B cell (primary cell): ENCODE measurements at regions not wholly inside any gene's neighbourhood (a gene's known extent, or its start where the extent isn't known, plus 50 kb on each side); places are given as distances from the start of the nearest gene placed in this dataset.

Experiments
- ATAC-seq: fragments of 200-7000 bp; cut with Tn5 transposase; one replicate; pipeline ENCODE4 v1.10.0; 2021; ENCODE audit warnings: low read depth, mild to moderate bottlenecking, moderate number of reproducible peaks, moderate library complexity
- CTCF ChIA-PET: fragments of 350-600 bp; sonication (Branson Sonifier 250); formaldehyde crosslinking; loops from one replicate; lab custom pipeline; 2021; ENCODE audit warnings: antibody characterized with exemption, inconsistent platforms; lab: Charles Lee
- POLR2A ChIA-PET: fragments of 350-600 bp; sonication (Branson Sonifier 250); formaldehyde crosslinking; loops from one replicate; lab custom pipeline; 2021; ENCODE audit warnings: antibody characterized with exemption; lab: Charles Lee
- DNase-seq: peaks from one replicate; pipeline ENCODE4 v3.0.0; 2013
- H2AFZ ChIP-seq: 2 replicates; pipeline ENCODE4 v1.6.1; 2012; ENCODE audit warnings: mild to moderate bottlenecking, low read depth, low read length; ENCODE audit not compliant: insufficient read depth, poor library complexity, severe bottlenecking
- H3K27ac ChIP-seq, 2 donors: 1 replicate in 1 of 2; 2 replicates in 1 of 2; pipeline ENCODE4 v1.5.1; 2012 to 2013; ENCODE audit warnings: low read length in 2 of 2, mild to moderate bottlenecking in 2 of 2, moderate library complexity in 1 of 2
- H3K27me3 ChIP-seq, 4 experiments: fragments of 200-600 bp in 1 of 4; sonication (generic) in 1 of 4; replicated peaks in 1 of 4; 1 replicate in 2 of 4; 2 replicates in 2 of 4; pipeline versions ENCODE4 v1.6.1 to v1.7.0; 2013 to 2016; ENCODE audit warnings: low read length in 3 of 4, mild to moderate bottlenecking in 2 of 4, mixed read lengths in 1 of 4, moderate library complexity in 1 of 4; ENCODE audit not compliant: insufficient read depth in 4 of 4, control insufficient read depth in 3 of 4; ENCODE audit errors: control extremely low read depth in 1 of 4
- H3K36me3 ChIP-seq, 2 experiments: replicated peaks in 1 of 2; 1 replicate in 1 of 2; 2 replicates in 1 of 2; pipeline versions ENCODE4 v1.6.1 to v1.7.1; 2013; ENCODE audit warnings: low read length in 1 of 2; ENCODE audit not compliant: insufficient read depth in 2 of 2, control insufficient read depth in 1 of 2; ENCODE audit errors: control extremely low read depth in 1 of 2, extremely low read depth in 1 of 2
- H3K4me1 ChIP-seq, 2 donors: fragments of 200-600 bp in 1 of 2; sonication (generic) in 1 of 2; 1 replicate in 1 of 2; 2 replicates in 1 of 2; pipeline versions ENCODE4 v1.5.1 to v1.6.1; 2013 to 2017; ENCODE audit warnings: low read length in 2 of 2; ENCODE audit not compliant: control insufficient read depth in 2 of 2, insufficient read depth in 2 of 2
- H3K4me2 ChIP-seq: replicated peaks from 2 replicates; pipeline ENCODE3; 2012; ENCODE audit warnings: mild to moderate bottlenecking, low read depth, low read length; ENCODE audit not compliant: poor library complexity, severe bottlenecking
- H3K4me3 ChIP-seq, 5 experiments: fragments of 200-600 bp in 1 of 5; sonication (generic) in 1 of 5; 1 replicate in 3 of 5; 2 replicates in 2 of 5; pipeline versions ENCODE4 v1.5.1 to v1.7.0; 2011 to 2016; ENCODE audit warnings: low read length in 4 of 5, mild to moderate bottlenecking in 4 of 5, low read depth in 2 of 5, control low read depth in 1 of 5, moderate library complexity in 1 of 5; ENCODE audit not compliant: insufficient read depth in 1 of 5; ENCODE audit errors: control extremely low read depth in 1 of 5, extremely low read depth in 1 of 5
- H3K79me2 ChIP-seq: fragments of 200-600 bp; sonication (generic); one replicate; pipeline ENCODE4 v1.6.0; 2016; ENCODE audit warnings: low read length; ENCODE audit not compliant: control insufficient read depth, insufficient read depth
- H3K9ac ChIP-seq: fragments of 200-600 bp; sonication (generic); 2 replicates; pipeline ENCODE4 v1.6.1; 2017; ENCODE audit warnings: mild to moderate bottlenecking, low read length, moderate library complexity
- H3K9me3 ChIP-seq, 3 donors: one replicate each; pipeline versions ENCODE4 v1.6.1 to v1.7.1; 2013; ENCODE audit warnings: low read length in 2 of 3; ENCODE audit not compliant: control insufficient read depth in 2 of 3, insufficient read depth in 1 of 3; ENCODE audit errors: control extremely low read depth in 1 of 3
- H4K20me1 ChIP-seq: 2 replicates; pipeline ENCODE4 v1.6.0; 2012; ENCODE audit warnings: mild to moderate bottlenecking, low read length; ENCODE audit not compliant: insufficient read depth, control insufficient read depth, poor library complexity, severe bottlenecking
- H3K27ac Mint-ChIP-seq: one replicate; pipeline ENCODE4 v1.8.0; 2021; ENCODE audit warnings: mixed read lengths
- H3K27me3 Mint-ChIP-seq: one replicate; pipeline ENCODE4 v1.8.0; 2021; ENCODE audit warnings: mixed read lengths
- H3K4me1 Mint-ChIP-seq: one replicate; pipeline ENCODE4 v1.8.0; 2021; ENCODE audit warnings: mixed read lengths
- H3K4me3 Mint-ChIP-seq: one replicate; pipeline ENCODE4 v1.8.0; 2021; ENCODE audit warnings: mixed read lengths
- H3K9me3 Mint-ChIP-seq: one replicate; pipeline ENCODE4 v1.8.0; 2022; ENCODE audit warnings: mixed read lengths; ENCODE audit not compliant: insufficient read depth
- EZH2 ChIP-seq: IDR thresholded peaks from 2 replicates; pipeline ENCODE4 v1.6.1; 2012; ENCODE audit warnings: borderline replicate concordance, low read depth, mild to moderate bottlenecking, moderate library complexity, low read length; ENCODE audit not compliant: insufficient read depth, poor library complexity, severe bottlenecking
- WGBS: methylation state at CpG from one replicate; pipeline ENCODE4 v1.1.5; 2013; ENCODE audit warnings: missing lambda C conversion rate; ENCODE audit not compliant: insufficient coverage; 5-methylcytosine and 5-hydroxymethylcytosine counted together
- intact Hi-C: fragments of 100-400 bp; cut with micrococcal nuclease; formaldehyde crosslinking; loops from one replicate; pipeline ENCODE4 v1.10.0; 2022
- TF ChIP-seq, protein P1 (sequence below): fragments of 200-600 bp; IDR thresholded peaks from one replicate; pipeline ENCODE4 v1.8.0; 2022; ENCODE audit warnings: antibody characterized with exemption, mild to moderate bottlenecking

DNA sequence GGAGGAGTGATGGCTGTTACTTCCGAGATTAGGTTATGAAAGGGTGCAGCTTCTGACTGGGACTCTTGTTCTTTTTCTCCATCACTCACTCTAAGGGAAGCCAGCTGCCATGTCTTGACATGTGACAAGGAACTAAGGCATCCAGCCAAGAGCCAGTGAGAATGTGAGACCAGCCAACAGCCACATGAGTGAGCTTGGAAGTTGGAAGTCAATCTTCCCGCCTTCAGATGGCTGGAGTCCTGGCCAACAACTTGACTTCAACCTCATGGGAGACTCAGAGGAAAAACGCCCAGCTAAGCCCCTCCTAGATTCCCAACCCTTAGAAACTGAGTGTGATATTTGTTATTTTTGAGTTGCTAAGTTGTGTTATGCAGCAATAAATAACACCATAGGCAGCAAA, 201.1 kb downstream of the SNX18 start:
- no peak overlapping the region for H2AFZ ChIP-seq
- H3K9me3 Mint-ChIP-seq = peaks cover 2% of the 10 kb centered on the region
- no CpG with 5 or more reads among the region's 3 CpGs for WGBS
- peaks cover 0 to 8% (median 0%) of the 10 kb centered on the region in 3 donors for H3K9me3 ChIP-seq
- no peaks in the 10 kb centered on the region for H3K79me2 ChIP-seq
- peaks cover 14% of the 10 kb centered on the region for H3K4me1 Mint-ChIP-seq
- no peak overlapping the region for H3K4me3 ChIP-seq
- no peaks in the 10 kb centered on the region for H3K36me3 ChIP-seq
- no peak overlapping the region for H3K27ac ChIP-seq
- ATAC-seq (no peak), DNase-seq (no peak)
- no peak overlapping the region for H3K4me2 ChIP-seq
- ChIA-PET POLR2A (no interaction called here), CTCF (no interaction called here)
- H3K9ac ChIP-seq = no peak overlapping the region
- intact Hi-C loops = no loop called here
- TF ChIP-seq, protein P1, sequence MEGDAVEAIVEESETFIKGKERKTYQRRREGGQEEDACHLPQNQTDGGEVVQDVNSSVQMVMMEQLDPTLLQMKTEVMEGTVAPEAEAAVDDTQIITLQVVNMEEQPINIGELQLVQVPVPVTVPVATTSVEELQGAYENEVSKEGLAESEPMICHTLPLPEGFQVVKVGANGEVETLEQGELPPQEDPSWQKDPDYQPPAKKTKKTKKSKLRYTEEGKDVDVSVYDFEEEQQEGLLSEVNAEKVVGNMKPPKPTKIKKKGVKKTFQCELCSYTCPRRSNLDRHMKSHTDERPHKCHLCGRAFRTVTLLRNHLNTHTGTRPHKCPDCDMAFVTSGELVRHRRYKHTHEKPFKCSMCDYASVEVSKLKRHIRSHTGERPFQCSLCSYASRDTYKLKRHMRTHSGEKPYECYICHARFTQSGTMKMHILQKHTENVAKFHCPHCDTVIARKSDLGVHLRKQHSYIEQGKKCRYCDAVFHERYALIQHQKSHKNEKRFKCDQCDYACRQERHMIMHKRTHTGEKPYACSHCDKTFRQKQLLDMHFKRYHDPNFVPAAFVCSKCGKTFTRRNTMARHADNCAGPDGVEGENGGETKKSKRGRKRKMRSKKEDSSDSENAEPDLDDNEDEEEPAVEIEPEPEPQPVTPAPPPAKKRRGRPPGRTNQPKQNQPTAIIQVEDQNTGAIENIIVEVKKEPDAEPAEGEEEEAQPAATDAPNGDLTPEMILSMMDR = no peak
- TF ChIP-seq EZH2 = no peak
- H3K27me3 Mint-ChIP-seq = no peaks in the 10 kb centered on the region
- H3K27ac Mint-ChIP-seq = no peak overlapping the region
- H4K20me1 ChIP-seq = no peaks in the 10 kb centered on the region
- H3K4me3 Mint-ChIP-seq = no peak overlapping the region
- H3K27me3 ChIP-seq = no peaks in the 10 kb centered on the region
- H3K4me1 ChIP-seq = no peaks in the 10 kb centered on the region

DNA sequence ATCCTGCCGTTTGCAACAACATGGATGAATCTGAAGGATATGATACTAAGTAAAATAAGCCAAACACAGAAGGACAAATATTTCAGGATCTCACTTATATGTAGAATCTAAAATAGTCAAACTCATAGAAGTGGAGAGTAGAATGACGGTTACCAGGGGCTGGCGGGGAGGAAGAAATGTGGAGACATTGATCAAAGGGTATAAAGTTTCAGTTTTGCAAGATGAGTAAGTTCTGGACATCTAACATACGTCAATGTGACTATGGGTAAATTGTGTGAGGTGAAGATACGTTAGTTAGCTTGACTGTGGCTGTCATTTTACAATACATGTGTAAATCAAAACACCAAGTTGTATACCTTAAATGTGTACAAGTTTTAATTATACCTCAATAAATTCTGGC, 200.3 kb downstream of the SNX18 start:
- H3K4me3 Mint-ChIP-seq = no peak overlapping the region
- CTCF ChIA-PET = no interaction called here
- peaks cover 13% of the 10 kb centered on the region for H3K4me1 Mint-ChIP-seq

More for the DNA sequence above, 200.3 kb downstream of the SNX18 start:
- no peaks in the 10 kb centered on the region for H3K27me3 Mint-ChIP-seq
- no peak overlapping the region for H3K9ac ChIP-seq
- no peaks in the 10 kb centered on the region for H4K20me1 ChIP-seq
- H3K4me1 ChIP-seq = no peaks in the 10 kb centered on the region
- POLR2A ChIA-PET = no interaction called here
- H3K27ac ChIP-seq = no peak overlapping the region
- no CpG with 5 or more reads among the region's 5 CpGs for WGBS
- H3K9me3 ChIP-seq = peaks cover 0 to 2% (median 0%) of the 10 kb centered on the region in 3 donors
- no peak overlapping the region for H2AFZ ChIP-seq
- H3K4me3 ChIP-seq = no peak overlapping the region
- H3K79me2 ChIP-seq = no peaks in the 10 kb centered on the region
- ATAC-seq (no peak), DNase-seq (no peak)
- TF ChIP-seq, protein P1 = no peak
- no peak for TF ChIP-seq EZH2
- intact Hi-C loops = no loop called here
- peaks cover 2% of the 10 kb centered on the region for H3K9me3 Mint-ChIP-seq
- no peak overlapping the region for H3K4me2 ChIP-seq
- no peaks in the 10 kb centered on the region for H3K36me3 ChIP-seq
- H3K27me3 ChIP-seq = no peaks in the 10 kb centered on the region
- no peak overlapping the region for H3K27ac Mint-ChIP-seq
